ENCODE measurements at regions not wholly inside any gene's neighbourhood (a gene's known extent, or its start where the extent isn't known, plus 50 kb on each side); places are given as distances from the start of the nearest gene placed in this dataset.

DNA sequence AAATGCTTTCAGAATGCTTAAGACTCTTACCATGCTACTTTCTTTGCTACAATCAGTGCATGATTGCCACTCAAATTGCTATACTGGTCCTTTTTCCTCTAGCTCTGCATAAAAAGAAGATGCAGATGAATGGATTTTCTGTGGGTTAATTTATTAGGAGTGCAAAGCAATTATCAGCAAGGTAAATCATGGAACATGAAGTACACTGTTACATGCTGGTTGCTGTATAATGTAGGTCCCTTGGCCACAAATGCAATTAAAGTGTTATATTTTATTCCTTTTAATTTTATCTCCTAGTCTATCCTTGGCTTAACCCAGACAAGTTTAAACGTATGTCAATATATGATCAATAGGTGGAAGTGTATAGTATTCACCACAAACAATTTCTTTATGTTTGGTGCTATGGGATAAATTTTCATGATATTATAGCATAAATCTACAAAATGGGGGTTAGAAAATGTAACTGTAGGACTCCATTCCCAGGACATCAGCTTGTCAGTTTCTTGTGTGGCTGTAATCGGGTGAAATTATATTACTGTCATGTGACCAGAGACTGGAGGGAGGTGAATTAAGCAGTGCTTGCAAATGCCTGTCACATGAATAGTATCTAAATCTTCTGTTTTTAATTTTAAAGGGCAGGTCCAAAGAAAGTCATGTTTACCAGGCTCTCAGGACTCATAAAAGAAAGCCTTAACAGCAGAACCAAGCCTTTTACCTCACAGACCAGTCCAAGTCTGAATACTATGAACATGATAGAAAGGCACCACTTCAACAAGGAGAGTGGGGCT, 176.9 kb upstream of the ID4 start:
- TF ChIP-seq, protein P1, sequence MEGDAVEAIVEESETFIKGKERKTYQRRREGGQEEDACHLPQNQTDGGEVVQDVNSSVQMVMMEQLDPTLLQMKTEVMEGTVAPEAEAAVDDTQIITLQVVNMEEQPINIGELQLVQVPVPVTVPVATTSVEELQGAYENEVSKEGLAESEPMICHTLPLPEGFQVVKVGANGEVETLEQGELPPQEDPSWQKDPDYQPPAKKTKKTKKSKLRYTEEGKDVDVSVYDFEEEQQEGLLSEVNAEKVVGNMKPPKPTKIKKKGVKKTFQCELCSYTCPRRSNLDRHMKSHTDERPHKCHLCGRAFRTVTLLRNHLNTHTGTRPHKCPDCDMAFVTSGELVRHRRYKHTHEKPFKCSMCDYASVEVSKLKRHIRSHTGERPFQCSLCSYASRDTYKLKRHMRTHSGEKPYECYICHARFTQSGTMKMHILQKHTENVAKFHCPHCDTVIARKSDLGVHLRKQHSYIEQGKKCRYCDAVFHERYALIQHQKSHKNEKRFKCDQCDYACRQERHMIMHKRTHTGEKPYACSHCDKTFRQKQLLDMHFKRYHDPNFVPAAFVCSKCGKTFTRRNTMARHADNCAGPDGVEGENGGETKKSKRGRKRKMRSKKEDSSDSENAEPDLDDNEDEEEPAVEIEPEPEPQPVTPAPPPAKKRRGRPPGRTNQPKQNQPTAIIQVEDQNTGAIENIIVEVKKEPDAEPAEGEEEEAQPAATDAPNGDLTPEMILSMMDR (IDR thresholded peaks at IDR 0.05) = no peak
- no peak for TF ChIP-seq EP300 (IDR thresholded peaks at IDR 0.05)

All from esophagus muscularis mucosa (tissue), 3 donors.